Hypothalamus (tissue), 51 donors: ENCODE measurements at regions not wholly inside any gene's neighbourhood (a gene's known extent, or its start where the extent isn't known, plus 50 kb on each side); places are given as distances from the start of the nearest gene placed in this dataset.

Experiments
- DNase-seq, 51 donors: peaks; one replicate each; lab custom pipeline; 2025; lab: John Stamatoyannopoulos, UW

DNA sequence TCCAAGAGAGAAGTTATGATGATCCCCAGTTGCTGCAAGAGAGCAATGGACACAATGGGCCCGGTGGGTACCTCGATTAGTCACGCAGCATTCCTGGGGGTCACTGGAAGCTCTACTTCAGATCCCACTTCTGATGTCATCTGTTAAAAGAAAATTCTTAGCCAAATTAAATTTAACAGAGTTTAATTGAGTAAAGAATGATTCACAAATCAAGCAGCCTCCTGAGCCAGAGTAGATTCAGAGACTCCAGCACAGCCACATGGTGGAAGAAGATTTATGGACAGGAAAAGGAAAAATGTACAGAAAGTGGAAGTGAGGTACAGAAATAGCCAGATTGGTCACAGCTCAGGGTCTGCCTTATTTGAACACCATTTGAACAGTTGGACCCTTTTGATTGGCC lies 107.5 kb downstream of the SPTSSA start:
- DNase-seq: no peak

DNA sequence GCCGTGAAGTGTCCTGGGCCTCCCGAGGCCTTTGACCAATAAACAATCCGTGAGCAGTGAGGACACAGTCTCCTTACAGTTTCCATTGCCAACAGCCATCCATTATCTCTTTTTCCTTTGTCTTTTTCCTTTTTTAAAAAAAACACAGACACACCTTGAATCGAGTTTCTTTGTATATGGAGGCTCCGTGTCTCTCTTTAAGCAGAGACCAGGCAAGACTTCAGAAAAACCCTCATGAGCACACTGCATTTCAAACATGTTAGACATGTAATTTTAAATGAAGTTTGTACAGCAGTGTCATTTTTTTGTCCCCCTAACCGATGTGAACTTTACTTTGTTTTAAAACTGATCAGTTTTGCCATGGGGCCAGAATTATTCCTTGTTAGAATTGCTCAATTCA lies 111.1 kb downstream of the SPTSSA start:
- DNase-seq: no peak

DNA sequence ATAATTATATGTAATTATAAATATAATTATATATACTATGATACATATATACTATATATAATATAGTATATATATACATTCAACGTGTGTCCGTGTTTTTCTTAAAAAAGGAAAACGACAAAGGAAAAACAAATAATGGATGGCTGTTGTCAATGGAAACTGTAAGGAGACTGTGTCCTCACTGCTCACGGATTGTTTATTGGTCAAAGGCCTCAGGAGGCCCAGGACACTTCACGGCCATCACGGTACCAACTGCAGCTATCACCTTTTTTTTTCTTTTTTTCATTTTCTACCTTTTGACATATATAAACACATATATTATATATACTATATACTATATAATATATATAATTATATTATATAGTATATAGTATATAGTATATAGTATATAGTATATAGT lies 113.4 kb downstream of the SPTSSA start:
- DNase-seq: no peak

DNA sequence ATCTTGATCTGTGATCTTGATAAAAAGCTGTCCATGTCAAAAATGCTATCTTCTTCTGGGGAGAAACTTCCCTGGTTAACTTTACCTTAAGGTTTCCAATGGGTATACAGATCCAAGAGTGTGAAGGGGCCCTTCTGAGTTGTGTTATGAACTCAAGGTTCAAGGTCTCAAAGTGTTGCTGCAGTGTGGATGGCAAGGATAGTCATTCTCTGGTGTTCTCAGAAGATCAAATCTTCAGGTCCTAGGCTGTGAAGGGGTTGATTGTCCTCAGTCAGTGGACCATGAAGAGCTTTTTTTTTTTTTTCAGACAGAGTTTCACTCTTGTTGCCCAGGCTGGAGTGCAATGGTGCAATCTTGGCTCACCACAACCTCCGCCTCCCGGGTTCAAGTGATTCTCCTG lies 114.4 kb downstream of the SPTSSA start:
- no peak for DNase-seq

DNA sequence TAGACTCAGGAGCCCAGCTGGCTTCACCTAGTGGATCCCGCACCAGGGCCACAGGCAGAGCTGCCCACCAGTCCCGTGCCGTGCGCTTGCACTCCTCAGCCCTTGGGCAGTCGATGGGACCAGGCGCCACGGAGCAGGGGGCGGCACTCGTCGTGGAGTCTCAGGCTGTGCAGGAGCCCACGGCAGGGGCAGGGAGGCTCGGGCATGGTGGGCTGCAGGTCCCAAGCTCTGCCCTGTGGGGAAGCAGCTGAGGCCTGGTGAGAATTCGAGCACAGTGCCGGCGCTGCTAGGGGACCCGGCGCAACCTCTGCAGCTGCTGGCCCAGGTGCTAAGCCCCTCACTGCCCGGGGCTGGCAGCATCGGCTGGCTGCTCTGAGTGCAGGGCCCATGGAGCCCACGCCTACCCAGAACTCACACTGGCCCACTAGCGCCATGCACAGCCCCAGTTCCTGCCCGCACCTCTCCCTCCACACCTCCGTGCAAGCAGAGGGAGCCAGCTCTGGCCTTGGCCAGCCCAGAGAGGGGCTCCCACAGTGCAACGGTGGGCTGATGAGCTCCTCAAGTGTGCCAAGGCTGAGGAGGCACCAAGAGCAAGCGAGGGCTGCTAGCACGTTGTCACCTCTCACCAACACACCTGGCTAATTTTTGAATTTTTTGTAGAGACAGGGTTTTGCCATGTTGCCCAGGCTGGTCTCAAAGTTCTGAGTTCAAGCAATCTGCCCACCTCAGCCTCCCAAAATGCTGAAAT lies 116.1 kb downstream of the SPTSSA start:
- DNase-seq: no peak

DNA sequence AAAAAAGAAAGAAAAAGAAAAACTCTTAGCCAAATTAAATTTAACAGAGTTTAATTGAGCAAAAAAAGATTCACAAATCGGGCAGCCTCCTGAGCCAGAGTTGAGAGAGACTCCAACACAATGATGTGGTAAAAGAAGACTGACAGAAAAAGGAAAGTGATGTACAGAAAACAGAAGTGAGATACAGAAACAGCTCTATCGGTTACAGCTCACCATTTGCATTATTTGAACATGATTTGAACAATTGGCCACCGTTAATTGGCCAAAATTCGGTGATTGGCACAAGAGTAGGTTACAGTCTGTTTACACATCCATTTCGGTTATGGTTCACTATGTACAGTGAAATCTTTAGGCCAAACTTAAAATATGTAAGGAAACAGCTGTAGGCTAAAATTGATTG lies 117.7 kb downstream of the SPTSSA start:
- no peak for DNase-seq

DNA sequence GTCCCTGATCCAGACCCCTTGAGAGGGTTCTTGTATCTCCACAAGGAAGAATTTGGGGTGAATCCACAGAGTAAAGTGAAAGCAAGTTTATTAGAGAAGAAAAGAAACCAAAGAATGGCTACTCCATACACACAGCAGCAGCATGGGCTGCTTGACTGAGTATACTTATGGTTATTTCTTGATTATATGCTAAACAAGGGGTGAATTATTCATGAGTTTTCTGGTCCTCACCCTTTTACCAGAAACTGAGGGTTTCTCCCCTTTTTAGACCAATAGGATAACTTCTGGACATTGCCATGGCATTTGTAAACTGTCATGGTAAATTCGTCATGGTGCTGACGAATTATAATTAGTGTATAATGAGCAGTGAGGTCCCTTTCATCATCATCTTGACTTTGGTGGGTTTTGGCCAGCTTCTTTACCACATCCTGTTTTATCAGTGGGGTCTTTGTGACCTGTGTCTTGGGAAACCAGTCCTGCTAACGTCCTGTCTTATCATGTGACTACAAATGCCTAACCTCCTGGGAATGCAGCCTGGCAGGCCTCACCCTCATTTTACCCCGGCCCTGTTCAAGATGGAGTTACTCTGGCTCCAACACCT lies 121.9 kb downstream of the SPTSSA start:
- DNase-seq: no peak

DNA sequence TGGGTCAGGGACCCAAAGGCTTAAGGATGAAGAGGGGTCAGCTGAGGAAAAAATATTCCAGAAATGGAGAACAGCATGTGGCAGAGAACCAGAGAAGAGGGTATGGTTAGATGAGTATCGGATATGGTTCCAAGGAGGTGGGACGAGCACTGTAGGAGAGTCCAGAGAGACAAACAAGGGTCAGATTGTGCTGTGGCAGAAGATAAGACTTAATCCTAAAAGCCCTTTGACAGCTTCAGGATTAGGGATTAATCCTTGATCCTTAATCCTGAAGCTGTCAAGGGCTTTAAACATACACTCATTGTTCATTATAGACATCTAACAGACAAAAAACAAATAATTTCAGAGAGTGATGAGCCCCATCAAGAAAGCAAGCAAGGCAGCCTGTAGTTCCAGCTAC lies 124.0 kb downstream of the SPTSSA start:
- DNase-seq: no peak

DNA sequence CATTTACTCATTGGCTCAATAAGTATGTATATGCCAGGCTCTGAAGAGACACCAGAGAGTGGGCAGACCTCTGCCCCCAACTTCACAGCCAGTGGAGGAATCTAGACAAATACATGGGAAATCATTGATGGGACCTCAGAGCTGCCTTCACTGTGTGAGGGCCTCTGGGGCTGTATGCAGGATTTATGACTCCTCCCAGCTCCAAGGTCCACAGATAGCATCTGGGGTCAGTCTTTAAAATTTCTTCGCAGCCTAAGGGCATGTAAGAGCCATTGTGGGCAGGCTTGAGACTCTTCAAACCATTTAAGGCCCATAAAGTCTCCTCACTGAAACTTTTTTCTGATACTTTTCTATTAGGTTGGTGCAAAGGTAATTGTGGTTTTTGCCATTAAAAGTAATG lies 125.5 kb downstream of the SPTSSA start:
- DNase-seq: no peak

DNA sequence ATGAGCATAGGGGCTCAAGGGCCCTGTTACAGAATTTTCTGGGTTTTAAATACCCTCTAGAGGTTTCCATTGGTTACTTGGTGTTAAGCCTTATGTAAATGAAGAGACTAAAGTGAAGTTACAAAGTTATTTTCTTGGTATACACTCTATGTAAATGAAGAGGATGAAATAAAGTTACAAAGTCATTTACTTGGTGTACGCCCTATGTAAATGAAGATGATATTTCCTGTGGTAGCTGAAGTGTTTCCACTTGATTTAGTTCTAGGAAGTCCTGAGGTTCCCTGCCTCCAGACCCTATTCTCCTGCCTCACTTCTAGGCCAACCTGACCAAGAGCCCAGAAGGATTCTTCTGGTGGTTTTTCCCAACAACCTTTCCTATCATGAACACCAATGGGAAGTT lies 126.1 kb downstream of the SPTSSA start:
- DNase-seq: no peak

DNA sequence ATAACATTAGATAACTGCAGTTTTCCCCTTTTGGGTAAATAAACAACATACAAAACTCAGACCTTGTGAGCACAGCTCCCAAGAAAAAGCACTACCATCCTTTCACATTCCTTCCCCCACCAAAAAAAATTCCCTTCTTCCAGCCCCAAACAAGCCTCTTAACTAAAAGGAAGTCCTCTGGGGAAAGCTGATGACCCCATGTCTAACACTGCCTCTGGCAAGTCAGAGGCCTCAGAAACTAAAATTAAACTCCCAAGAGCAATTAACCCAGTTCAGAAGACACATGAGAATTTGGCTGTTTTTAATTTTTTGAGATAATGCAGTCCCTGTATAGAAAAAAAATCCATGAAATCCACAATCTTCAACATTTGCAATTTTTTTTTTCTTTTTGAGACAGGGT lies 127.7 kb downstream of the SPTSSA start:
- DNase-seq: no peak

DNA sequence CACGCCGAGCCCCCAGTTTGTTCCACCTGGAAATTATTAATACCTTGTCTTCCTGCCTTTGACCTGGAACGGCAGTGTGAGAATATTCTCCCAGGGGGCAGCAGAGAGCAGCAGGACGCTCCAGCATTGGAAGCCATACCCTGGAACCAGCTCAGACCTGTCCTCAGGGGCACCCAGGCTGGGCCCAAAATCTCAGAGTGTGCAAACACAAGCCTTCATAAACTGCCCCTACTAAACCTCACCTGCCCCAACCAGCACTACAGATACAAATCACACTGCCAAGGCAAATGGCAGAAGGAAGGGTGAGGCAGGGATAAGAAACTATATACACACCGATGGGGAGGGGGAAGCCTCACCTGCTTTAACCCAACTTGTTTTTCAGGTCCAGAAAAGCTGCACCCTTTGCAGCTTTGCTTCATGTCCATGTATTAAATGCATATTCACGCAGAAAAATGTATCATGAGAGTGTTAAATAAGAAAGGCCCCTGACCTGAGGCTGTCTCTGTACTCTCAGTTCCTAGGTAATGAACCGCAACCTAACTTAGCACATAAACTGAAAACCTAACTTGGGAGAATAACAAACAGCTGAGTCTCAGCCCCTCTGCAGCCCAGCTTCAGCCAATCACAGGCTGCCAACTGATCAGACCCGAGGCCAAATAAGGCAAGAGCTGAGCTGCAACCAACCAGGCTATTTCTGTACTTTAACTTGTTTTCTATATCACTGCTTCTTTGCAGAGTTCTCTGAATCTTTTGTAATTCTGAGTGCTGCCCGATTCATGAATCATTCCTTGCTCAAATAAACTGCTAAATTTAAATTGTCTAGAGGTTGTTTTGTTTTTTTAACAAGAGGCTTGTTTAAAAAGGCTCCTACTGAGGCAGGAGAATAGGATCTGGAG lies 130.1 kb downstream of the SPTSSA start:
- DNase-seq: peak in 31 of 51 donors; percentile 4 to 57 (median 23)

DNA sequence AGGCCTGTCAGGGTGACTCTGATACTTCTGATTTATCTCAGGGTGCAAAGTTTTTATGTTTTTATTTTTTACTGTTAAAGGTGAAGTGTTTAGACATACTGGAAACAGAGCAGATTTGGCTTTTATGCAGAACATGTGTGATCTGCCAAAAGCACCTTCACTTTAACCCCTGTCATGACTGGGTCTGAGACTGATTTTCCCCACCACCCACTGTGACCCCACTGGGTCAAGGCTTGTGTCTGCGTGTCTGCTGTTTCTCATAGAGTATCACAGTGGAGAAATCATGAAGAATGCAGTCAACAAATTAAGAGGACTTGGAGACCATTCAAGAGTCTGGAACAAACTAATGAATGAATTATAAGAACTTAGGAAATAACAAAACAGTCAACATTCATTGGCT lies 131.2 kb downstream of the SPTSSA start:
- DNase-seq: no peak

DNA sequence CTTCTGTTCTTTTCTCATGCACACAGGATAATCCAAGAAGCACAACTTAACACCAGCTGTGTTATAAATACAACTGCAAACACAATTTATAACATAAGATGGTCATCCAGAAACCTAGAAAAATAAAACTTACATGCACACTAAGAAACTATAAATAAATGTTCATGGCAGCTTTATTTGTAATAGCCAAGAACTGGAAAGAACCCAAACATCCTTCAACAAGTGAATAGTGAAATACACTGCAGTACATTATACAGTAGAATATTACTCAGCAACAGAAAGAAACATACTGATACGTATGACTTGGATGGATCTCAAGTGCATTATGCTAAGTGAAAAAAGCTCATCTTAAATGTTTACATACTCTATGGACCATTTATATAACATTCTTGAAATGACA lies 132.7 kb downstream of the SPTSSA start:
- no peak for DNase-seq

DNA sequence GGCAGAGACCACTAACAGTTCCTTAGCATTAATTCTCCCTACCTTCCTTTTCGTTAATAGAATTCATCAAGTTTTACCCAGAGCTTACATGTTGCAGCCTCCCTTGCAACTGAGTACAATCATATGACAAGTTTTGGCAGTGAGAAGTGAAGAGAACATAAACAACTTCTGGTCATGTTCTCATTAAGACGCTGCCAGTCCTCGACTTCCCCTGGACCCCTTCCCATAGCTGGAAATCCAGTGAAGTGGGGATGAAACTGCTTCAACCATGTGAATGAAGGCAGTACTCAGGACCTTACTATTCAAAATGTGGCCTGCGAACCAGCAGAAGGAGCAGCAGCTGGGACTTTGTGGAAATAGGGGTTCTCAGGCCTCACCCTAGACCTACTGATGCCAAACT lies 133.9 kb downstream of the SPTSSA start:
- DNase-seq: no peak

DNA sequence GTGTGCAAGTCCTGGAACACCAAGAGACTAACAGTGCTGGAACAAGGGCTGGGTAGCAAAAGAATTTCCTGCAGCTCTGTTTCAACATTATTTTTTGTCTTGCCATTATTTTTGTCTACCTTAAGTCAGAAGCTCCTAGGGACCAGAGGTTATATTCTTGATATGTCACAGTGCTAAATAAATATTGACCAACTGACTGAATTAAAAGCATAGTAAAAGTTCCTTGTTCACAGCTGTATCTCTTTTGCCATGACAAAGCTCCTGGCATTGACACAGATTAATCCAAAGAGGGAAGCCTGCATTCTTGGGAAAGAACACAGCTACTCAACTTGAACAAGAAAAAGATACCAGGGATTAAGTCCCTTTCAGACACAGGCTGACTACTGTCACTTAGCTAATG lies 136.5 kb downstream of the SPTSSA start:
- no peak for DNase-seq

DNA sequence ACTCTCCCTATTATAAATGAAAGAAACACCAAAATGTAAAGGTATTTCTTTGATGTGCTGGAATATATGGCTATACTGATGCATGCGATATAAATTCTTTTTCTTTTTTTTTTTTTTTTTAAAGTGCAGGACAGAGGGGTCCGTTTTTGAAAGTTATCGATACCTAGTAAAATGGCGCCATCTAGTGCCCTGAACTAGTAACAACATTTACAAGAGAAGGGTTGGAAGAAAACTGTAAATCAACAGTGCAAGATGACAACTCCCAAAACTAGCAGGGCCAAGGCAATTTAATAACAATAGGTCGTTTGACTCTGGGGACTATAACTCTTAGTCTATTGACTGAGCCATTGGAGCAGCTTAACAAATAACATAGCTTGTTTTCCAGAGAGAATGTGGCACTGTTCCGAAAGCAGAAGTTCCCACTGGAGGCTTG lies 137.7 kb downstream of the SPTSSA start:
- peak in 5 of 51 donors; percentile 7 to 29 (median 8) for DNase-seq

DNA sequence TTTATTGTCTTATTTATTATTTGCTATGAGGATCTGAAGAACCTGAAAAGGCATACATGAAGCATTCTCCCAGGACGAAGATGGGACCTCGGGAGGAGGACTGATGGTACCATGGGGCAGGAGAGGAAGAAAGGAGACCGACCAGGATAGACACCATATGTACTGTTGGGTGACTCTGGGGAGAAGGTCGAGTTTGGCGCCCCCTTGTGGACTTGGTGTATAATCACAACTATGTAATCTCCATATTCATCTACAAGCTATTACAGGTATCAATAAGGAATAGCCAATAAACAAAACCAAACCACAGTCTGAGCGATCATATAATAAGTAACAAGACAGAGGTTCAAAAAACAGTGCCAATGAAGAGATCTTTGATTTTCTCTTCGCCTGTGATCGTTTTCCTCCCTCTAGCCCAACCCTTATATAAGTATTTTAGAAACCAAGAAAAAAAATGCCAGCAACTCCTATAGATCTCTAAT lies 139.1 kb downstream of the SPTSSA start:
- DNase-seq: peak in 31 of 51 donors; percentile 3 to 64 (median 24)

DNA sequence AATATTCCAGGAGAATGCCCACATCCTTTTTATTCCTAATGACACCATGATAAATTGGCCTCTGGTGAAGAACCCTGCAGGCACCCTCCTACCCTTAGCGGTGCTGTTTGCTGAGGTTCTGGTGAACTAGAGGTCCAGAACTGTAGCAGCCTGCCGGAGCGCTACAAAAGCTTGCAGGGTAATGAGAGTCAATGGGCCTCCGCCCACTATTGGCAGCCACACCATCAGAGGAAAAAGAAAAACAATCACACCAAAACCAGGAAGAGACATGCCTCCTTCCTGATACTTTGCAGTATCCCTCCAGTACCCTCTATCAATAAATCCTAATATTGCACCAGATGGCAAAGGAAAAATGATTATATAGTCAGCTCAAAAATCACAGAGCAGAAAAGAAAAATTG lies 142.9 kb downstream of the SPTSSA start:
- no peak for DNase-seq

DNA sequence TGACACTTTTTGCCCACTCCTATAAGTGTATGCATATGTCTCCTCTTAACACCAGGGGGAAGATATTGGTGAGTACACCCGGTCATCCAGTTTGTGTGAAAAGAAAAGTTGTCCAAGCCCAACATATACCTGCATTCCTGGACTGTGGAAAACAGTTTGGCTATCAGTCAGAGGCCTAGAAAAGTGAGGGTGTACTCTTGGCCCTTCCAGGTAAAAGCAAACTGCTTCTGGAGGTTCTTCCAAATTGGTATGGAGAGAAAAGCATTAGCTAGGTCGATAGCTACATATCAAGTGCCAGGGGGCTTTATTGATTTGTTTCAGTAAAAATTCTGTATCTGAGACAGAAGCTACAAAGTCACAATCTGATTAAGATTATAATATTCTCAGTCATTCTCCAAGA lies 144.0 kb downstream of the SPTSSA start:
- DNase-seq: no peak

DNA sequence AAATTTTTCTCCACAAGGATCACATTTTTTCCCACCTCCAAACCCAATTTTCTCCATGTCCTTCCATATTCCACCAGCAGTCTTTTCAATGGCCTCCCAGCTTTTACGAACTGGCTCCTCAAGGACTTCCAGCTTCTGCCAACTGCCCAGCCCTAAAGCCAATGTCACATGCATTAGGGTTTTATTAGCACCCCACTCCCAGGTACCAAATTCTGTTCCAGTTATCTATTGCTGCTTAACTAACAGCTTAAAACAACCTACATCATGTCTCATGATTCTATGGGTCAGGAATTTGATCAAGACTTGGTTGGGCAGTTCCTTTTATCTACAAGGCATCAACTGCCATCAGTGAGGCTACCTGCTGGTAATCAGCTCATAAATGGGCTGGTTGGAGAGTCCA lies 151.3 kb downstream of the SPTSSA start:
- DNase-seq: no peak
